GM23338 (cell line): ENCODE measurements at regions not wholly inside any gene's neighbourhood (a gene's known extent, or its start where the extent isn't known, plus 50 kb on each side); places are given as distances from the start of the nearest gene placed in this dataset.

Experiments used
- ATAC-seq: fragments of 200-7000 bp; cut with Tn5 transposase; 3 replicates; pipeline ENCODE4 v1.9.1; 2020
- DNase-seq: peaks from one replicate; pipeline ENCODE4 v3.0.0-alpha.2; 2015; ENCODE audit warnings: low spot score
- H2AFZ ChIP-seq: fragments of 200-600 bp; sonication (generic); 2 replicates; pipeline ENCODE4 v1.8.0; 2016; ENCODE audit warnings: antibody characterized with exemption, mild to moderate bottlenecking, moderate library complexity
- H3F3A ChIP-seq: fragments of 200-600 bp; sonication (generic); replicated peaks from 2 replicates; pipeline ENCODE4 v1.8.0; 2017; ENCODE audit warnings: antibody characterized with exemption, mixed run types, low read depth
- H3K27ac ChIP-seq: fragments of 200-600 bp; sonication (generic); 2 replicates; pipeline ENCODE4 v1.6.1; 2016; ENCODE audit warnings: low read depth
- H3K27me3 ChIP-seq: fragments of 200-600 bp; sonication (generic); 2 replicates; pipeline ENCODE4 v1.8.0; 2016; ENCODE audit warnings: mild to moderate bottlenecking, mixed run types, moderate library complexity; ENCODE audit not compliant: insufficient read depth
- H3K36me3 ChIP-seq: fragments of 200-600 bp; sonication (generic); 2 replicates; pipeline ENCODE4 v1.8.0; 2016; ENCODE audit warnings: mild to moderate bottlenecking; ENCODE audit not compliant: insufficient read depth
- H3K4me1 ChIP-seq: fragments of 200-600 bp; sonication (generic); 2 replicates; pipeline ENCODE4 v1.8.0; 2016; ENCODE audit warnings: mild to moderate bottlenecking, moderate library complexity; ENCODE audit not compliant: insufficient read depth
- H3K4me2 ChIP-seq: fragments of 200-600 bp; sonication (generic); 2 replicates; pipeline ENCODE4 v1.7.1; 2017; ENCODE audit warnings: mixed run types
- H3K4me3 ChIP-seq: fragments of 200-600 bp; sonication (generic); 2 replicates; pipeline ENCODE4 v1.6.1; 2016; ENCODE audit warnings: mixed run types
- H3K79me2 ChIP-seq: fragments of 200-600 bp; sonication (generic); replicated peaks from 2 replicates; pipeline ENCODE4 v1.8.0; 2017; ENCODE audit warnings: mild to moderate bottlenecking; ENCODE audit not compliant: insufficient read depth
- H3K9me2 ChIP-seq: fragments of 200-600 bp; sonication (generic); 2 replicates; pipeline ENCODE4 v1.8.0; 2017; ENCODE audit not compliant: insufficient read depth
- H4K20me1 ChIP-seq: fragments of 200-600 bp; sonication (generic); replicated peaks from 2 replicates; pipeline ENCODE4 v1.8.0; 2017; ENCODE audit warnings: mild to moderate bottlenecking; ENCODE audit not compliant: insufficient read depth
- H3K27ac Mint-ChIP-seq: 2 replicates; pipeline ENCODE4 v1.8.0; 2020; ENCODE audit warnings: inconsistent platforms, mild to moderate bottlenecking, moderate library complexity, mixed read lengths
- H3K27me3 Mint-ChIP-seq: 3 replicates; pipeline ENCODE4 v1.8.0; 2022; ENCODE audit warnings: low read depth, mild to moderate bottlenecking, moderate library complexity, mixed read lengths, inconsistent platforms; ENCODE audit not compliant: insufficient read depth, poor library complexity
- H3K36me3 Mint-ChIP-seq: 3 replicates; pipeline ENCODE4 v1.8.0; 2021; ENCODE audit warnings: low read depth, mild to moderate bottlenecking, inconsistent platforms, moderate library complexity, mixed read lengths
- H3K4me1 Mint-ChIP-seq: 3 replicates; pipeline ENCODE4 v1.8.0; 2020; ENCODE audit warnings: mild to moderate bottlenecking, inconsistent platforms, mixed read lengths
- H3K4me3 Mint-ChIP-seq: 3 replicates; pipeline ENCODE4 v1.8.0; 2021; ENCODE audit warnings: moderate library complexity, mild to moderate bottlenecking, inconsistent platforms, mixed read lengths
- H3K9me3 Mint-ChIP-seq: 3 replicates; pipeline ENCODE4 v1.8.0; 2020; ENCODE audit warnings: moderate library complexity, mild to moderate bottlenecking, inconsistent platforms, mixed read lengths
- CREB1 ChIP-seq: fragments of 250-450 bp; sonication (Bioruptor Pico); IDR thresholded peaks from 2 replicates; pipeline ENCODE4 v1.5.0; 2020; ENCODE audit warnings: low read depth, mild to moderate bottlenecking, moderate library complexity
- CTCF ChIP-seq, 2 experiments: fragments of 200-600 bp in 1 of 2; sonication (generic) in 1 of 2; conservative IDR thresholded peaks; 2 replicates each; pipeline versions ENCODE4 v1.5.1 to v1.6.1; 2016 to 2017; ENCODE audit warnings: antibody characterized with exemption in 2 of 2, low read depth in 2 of 2, mild to moderate bottlenecking in 2 of 2, moderate library complexity in 1 of 2
- EZH2phosphoT487 ChIP-seq: fragments of 200-600 bp; sonication (generic); IDR thresholded peaks from one replicate; pipeline ENCODE4 v1.8.1; 2018; ENCODE audit warnings: antibody characterized with exemption; ENCODE audit not compliant: unreplicated experiment
- JUNB ChIP-seq: IDR thresholded peaks from one replicate; pipeline ENCODE4 v1.6.1; 2016; ENCODE audit warnings: antibody characterized with exemption; ENCODE audit not compliant: unreplicated experiment
- NANOG ChIP-seq: IDR thresholded peaks from 2 replicates; pipeline ENCODE4 v1.6.1; 2016; ENCODE audit warnings: antibody characterized with exemption, borderline replicate concordance
- STAT1 ChIP-seq: IDR thresholded peaks from one replicate; pipeline ENCODE4 v1.6.1; 2016; ENCODE audit warnings: antibody characterized with exemption; ENCODE audit not compliant: unreplicated experiment
- ZNF331 ChIP-seq: fragments of 250-450 bp; sonication (Bioruptor Pico); IDR thresholded peaks from 2 replicates; pipeline ENCODE4 v1.5.0; 2020; ENCODE audit warnings: low read depth, mild to moderate bottlenecking, moderate library complexity
- ZNF462 ChIP-seq: fragments of 250-450 bp; sonication (Bioruptor Pico); IDR thresholded peaks from 2 replicates; pipeline ENCODE4 v1.5.0; 2020; ENCODE audit warnings: mild to moderate bottlenecking, moderate library complexity

- Histone ChIP-seq H3K27ac (no peak overlapping the region), H3F3A (no peaks in the 10 kb centered on the region), H2AFZ (no peak overlapping the region), H4K20me1 (no peaks in the 10 kb centered on the region), H3K4me3 (no peak overlapping the region), H3K79me2 (no peaks in the 10 kb centered on the region), H3K4me2 (no peak overlapping the region), H3K36me3 (no peaks in the 10 kb centered on the region), H3K9me2 (peaks cover 10% of the 10 kb centered on the region), H3K27me3 (no peaks in the 10 kb centered on the region), H3K4me1 (no peaks in the 10 kb centered on the region; the same call in 1 of the 2 replicates)
- no peak for TF ChIP-seq JUNB
- no peak for TF ChIP-seq CREB1 (CRISPR knock-in tag)
- no peak for TF ChIP-seq STAT1
- no peak for TF ChIP-seq CTCF (conservative IDR thresholded peaks at IDR 0.05; ENCODE audit: low read depth in 2 of 2)
- Mint-ChIP-seq H3K27ac (no peak overlapping the region), H3K9me3 (no peaks in the 10 kb centered on the region), H3K4me3 (no peak overlapping the region), H3K4me1 (peaks cover 5% of the 10 kb centered on the region; the same call in 2 of the 3 replicates), H3K27me3 (peaks cover 2% of the 10 kb centered on the region), H3K36me3 (no peaks in the 10 kb centered on the region)
- DNase-seq (no peak), ATAC-seq (no peak)
Observed at GRCh38 chr4:24071612-24072372, 181.9 kb upstream of the PPARGC1A start.

GRCh38 chr4:24070117-24070516 is 180.3 kb upstream of the PPARGC1A start:
- H3K79me2 ChIP-seq = no peaks in the 10 kb centered on the region
- Mint-ChIP-seq H3K27me3 (no peaks in the 10 kb centered on the region), H3K4me3 (no peak overlapping the region), H3K9me3 (no peaks in the 10 kb centered on the region), H3K27ac (no peak overlapping the region), H3K4me1 (peaks cover 4% of the 10 kb centered on the region; the same call in 2 of the 3 replicates), H3K36me3 (no peaks in the 10 kb centered on the region)
- H4K20me1 ChIP-seq = no peaks in the 10 kb centered on the region
- DNase-seq (no peak), ATAC-seq (no peak)
- no peak overlapping the region for H3K4me2 ChIP-seq
- H3K4me1 ChIP-seq = no peaks in the 10 kb centered on the region; the same call in 1 of the 2 replicates
- H3K4me3 ChIP-seq = no peak overlapping the region
- H3F3A ChIP-seq = no peaks in the 10 kb centered on the region
- H3K36me3 ChIP-seq = no peaks in the 10 kb centered on the region
- H3K9me2 ChIP-seq = peaks cover 6% of the 10 kb centered on the region
- H3K27me3 ChIP-seq = no peaks in the 10 kb centered on the region
- no peak for TF ChIP-seq EZH2phosphoT487
- TF ChIP-seq ZNF462 (CRISPR knock-in tag) = no peak
- no peak for TF ChIP-seq STAT1
- no peak for TF ChIP-seq NANOG
- no peak for TF ChIP-seq CREB1 (CRISPR knock-in tag)
- no peak for TF ChIP-seq ZNF331 (CRISPR knock-in tag)
- no peak overlapping the region for H2AFZ ChIP-seq
- no peak overlapping the region for H3K27ac ChIP-seq
